Activated CD4-positive, alpha-beta T cell treated with anti-CD3 and anti-CD28 coated beads, Interleukin-2, amount 10 ng/mL, durations not matched to agents 7 days and 5 days (primary cell): ENCODE measurements at regions not wholly inside any gene's neighbourhood (a gene's known extent, or its start where the extent isn't known, plus 50 kb on each side); places are given as distances from the start of the nearest gene placed in this dataset.

Experiments
- CTCF ChIA-PET: fragments of 350-600 bp; sonication (Branson Sonifier 250); formaldehyde crosslinking; loops from one replicate; lab custom pipeline; 2021; ENCODE audit warnings: antibody characterized with exemption; lab: Charles Lee
- POLR2A ChIA-PET: fragments of 350-600 bp; sonication (Branson Sonifier 250); formaldehyde crosslinking; loops from one replicate; lab custom pipeline; 2021; ENCODE audit warnings: antibody characterized with exemption; lab: Charles Lee
- DNase-seq: peaks from one replicate; pipeline ENCODE4 v3.0.0-alpha.2; 2020
- H3K27ac Mint-ChIP-seq: one replicate; pipeline ENCODE4 v1.8.0; 2021; ENCODE audit warnings: mild to moderate bottlenecking, moderate library complexity, mixed read lengths
- H3K27me3 Mint-ChIP-seq: one replicate; pipeline ENCODE4 v1.8.0; 2021; ENCODE audit warnings: mixed read lengths
- H3K36me3 Mint-ChIP-seq: one replicate; pipeline ENCODE4 v1.8.0; 2021; ENCODE audit warnings: low read depth, mixed read lengths
- H3K4me1 Mint-ChIP-seq: one replicate; pipeline ENCODE4 v1.8.0; 2021; ENCODE audit warnings: mixed read lengths
- H3K4me3 Mint-ChIP-seq: one replicate; pipeline ENCODE4 v1.8.0; 2021; ENCODE audit warnings: mild to moderate bottlenecking, moderate library complexity, mixed read lengths
- H3K9me3 Mint-ChIP-seq: one replicate; pipeline ENCODE4 v1.8.0; 2021; ENCODE audit warnings: mixed read lengths

DNA sequence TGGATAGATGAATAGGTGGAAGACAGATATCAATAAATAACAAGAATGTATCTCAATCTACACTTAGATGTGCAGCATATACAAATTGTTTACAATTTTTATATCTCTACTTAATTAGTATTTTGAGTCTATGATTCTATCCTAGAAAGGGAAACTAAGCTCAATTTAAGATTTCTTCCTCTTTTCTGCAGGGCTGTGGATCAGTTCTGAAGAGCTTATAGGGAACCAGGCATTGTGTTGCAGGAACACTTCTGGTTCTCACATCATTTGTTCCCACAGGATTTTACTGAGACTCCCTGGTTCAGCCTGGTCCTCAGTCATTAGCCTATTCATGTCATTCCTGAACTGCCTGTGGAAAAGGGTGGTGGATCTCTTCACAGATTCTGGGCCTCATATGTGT, 105.8 kb downstream of the TNFSF18 start:
- H3K9me3 Mint-ChIP-seq = peaks cover 10% of the 10 kb centered on the region
- no peak for DNase-seq
- H3K27me3 Mint-ChIP-seq = peaks cover 7% of the 10 kb centered on the region
- no peak overlapping the region for H3K27ac Mint-ChIP-seq
- POLR2A ChIA-PET = interaction anchor here (0.6 kb wide), 1 partner anchor 13 kb away, joined by 3 read pairs; no protein-coding TSS in a partner anchor
- H3K36me3 Mint-ChIP-seq = no peaks in the 10 kb centered on the region
- H3K4me1 Mint-ChIP-seq = peaks cover 13% of the 10 kb centered on the region
- CTCF ChIA-PET = interaction anchor here (1.3 kb wide), 1 partner anchor 9 kb away, joined by 3 read pairs; no protein-coding TSS in a partner anchor
- no peak overlapping the region for H3K4me3 Mint-ChIP-seq

DNA sequence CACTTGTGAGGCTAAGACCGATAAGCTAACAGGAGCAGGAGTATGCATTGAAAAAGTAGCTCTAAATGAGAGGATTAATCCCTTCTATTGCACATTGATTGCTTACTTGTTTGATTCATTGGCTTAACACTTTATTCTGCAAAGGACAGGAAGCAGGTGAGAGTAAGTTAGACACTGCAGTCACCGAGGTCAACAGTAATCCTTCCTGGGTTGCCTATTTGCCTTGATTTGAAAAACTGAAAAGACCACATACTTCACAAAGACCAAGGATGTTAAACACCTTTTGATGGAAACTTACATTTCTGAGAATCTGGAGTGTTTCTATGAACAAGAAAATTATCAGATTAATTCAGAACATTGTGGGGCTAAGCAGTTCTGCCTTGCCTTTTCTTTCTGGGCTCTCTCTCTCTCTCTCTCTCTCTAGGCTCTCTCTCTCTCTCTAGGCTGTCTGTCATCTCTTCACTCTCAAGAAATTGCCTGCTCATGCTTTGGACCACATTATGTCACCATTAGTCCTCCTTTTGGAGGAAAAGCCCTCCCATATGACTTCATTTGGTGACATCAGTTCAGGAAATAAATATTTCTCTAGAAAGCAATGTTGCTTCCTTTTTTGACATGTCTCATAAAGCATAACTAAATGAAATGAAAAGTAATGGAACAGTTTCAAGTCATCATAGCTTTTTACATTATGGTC, 103.8 kb downstream of the TNFSF18 start:
- Mint-ChIP-seq H3K27ac (no peak overlapping the region), H3K9me3 (peaks cover 10% of the 10 kb centered on the region), H3K4me3 (no peak overlapping the region), H3K36me3 (no peaks in the 10 kb centered on the region), H3K27me3 (peaks cover 8% of the 10 kb centered on the region), H3K4me1 (peaks cover 13% of the 10 kb centered on the region)
- CTCF ChIA-PET = interaction anchor here (0.6 kb wide), 1 partner anchor 137 kb away, joined by 5 read pairs; no protein-coding TSS in a partner anchor
- DNase-seq = no peak
- POLR2A ChIA-PET = no interaction called here

DNA sequence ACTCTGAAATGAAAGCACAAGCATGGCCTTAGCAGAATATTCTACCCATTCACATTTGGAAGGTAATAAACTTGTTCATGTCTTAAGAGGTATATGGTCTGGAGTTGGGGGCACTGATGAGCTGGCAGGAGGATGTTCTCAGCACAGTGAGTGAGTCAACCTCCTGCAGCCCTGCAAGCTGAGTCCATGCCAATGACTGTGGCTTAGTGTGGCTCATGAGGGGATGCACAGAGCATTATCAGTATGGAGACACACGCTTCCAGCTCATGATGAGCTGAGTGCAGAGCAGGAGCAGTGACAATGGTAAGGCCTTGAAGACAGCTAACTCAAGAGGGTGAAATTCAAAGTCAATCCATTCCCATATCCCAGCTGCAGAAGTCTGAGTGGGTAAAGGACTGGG, 102.3 kb downstream of the TNFSF18 start:
- POLR2A ChIA-PET = no interaction called here
- Mint-ChIP-seq H3K4me1 (peaks cover 13% of the 10 kb centered on the region), H3K27me3 (peaks cover 16% of the 10 kb centered on the region), H3K36me3 (no peaks in the 10 kb centered on the region), H3K9me3 (peaks cover 2% of the 10 kb centered on the region), H3K4me3 (no peak overlapping the region), H3K27ac (no peak overlapping the region)
- CTCF ChIA-PET = interaction anchor here (0.6 kb wide), 1 partner anchor 82 kb away, joined by 5 read pairs; no protein-coding TSS in a partner anchor
- no peak for DNase-seq

DNA sequence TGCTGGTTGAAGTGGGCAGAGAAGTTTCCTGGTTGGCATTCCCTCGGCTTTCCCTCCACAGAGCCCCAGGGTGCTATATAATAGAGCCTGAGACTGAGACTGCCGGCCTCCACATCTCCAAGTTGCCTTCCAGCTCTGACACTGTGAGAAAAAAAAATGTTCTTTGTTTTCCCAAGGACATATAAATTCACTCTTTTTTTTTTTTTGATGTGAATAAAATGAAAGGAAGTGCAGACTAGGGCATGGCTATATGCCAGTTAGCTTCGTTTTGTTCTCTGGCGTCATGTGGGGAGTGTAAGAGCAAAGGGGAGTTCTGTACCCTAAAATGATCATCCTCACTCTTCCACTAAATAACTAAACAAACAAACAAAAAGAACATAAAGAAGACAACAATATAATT, 101.6 kb downstream of the TNFSF18 start:
- CTCF ChIA-PET = interaction anchor here (0.6 kb wide), 1 partner anchor 82 kb away, joined by 5 read pairs; no protein-coding TSS in a partner anchor
- DNase-seq = no peak
- peaks cover 16% of the 10 kb centered on the region for H3K27me3 Mint-ChIP-seq
- no peaks in the 10 kb centered on the region for H3K36me3 Mint-ChIP-seq
- H3K27ac Mint-ChIP-seq = no peak overlapping the region
- peaks cover 13% of the 10 kb centered on the region for H3K4me1 Mint-ChIP-seq
- no peak overlapping the region for H3K4me3 Mint-ChIP-seq
- H3K9me3 Mint-ChIP-seq = no peaks in the 10 kb centered on the region
- POLR2A ChIA-PET = no interaction called here

DNA sequence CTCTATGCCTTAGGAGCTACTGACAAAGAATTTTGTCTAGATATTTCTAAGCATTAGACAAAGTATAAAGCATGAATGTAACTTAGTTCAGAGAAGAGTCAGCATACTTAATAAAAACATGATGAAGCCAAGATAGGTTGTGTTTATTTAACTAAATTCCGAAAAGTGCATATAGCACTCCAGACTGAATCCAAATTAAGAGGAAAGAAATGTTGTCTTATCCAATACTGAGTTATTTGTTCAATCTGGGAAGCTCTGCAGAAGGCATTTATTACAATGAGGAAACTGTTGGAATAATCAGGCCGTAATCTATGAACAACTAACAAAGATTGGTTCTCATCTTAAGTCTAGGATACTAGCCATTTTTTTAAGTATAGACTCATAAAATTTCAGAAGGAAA, 100.2 kb downstream of the TNFSF18 start:
- ChIA-PET POLR2A (no interaction called here), CTCF (interaction anchor here (0.6 to 1.2 kb wide), 2 partner anchors 13 to 38 kb away, joined by 3 to 5 read pairs; no protein-coding TSS in a partner anchor)
- no peak for DNase-seq
- no peaks in the 10 kb centered on the region for H3K9me3 Mint-ChIP-seq
- H3K27ac Mint-ChIP-seq = no peak overlapping the region
- peaks cover 13% of the 10 kb centered on the region for H3K4me1 Mint-ChIP-seq
- no peaks in the 10 kb centered on the region for H3K36me3 Mint-ChIP-seq
- no peak overlapping the region for H3K4me3 Mint-ChIP-seq
- H3K27me3 Mint-ChIP-seq = peaks cover 13% of the 10 kb centered on the region

DNA sequence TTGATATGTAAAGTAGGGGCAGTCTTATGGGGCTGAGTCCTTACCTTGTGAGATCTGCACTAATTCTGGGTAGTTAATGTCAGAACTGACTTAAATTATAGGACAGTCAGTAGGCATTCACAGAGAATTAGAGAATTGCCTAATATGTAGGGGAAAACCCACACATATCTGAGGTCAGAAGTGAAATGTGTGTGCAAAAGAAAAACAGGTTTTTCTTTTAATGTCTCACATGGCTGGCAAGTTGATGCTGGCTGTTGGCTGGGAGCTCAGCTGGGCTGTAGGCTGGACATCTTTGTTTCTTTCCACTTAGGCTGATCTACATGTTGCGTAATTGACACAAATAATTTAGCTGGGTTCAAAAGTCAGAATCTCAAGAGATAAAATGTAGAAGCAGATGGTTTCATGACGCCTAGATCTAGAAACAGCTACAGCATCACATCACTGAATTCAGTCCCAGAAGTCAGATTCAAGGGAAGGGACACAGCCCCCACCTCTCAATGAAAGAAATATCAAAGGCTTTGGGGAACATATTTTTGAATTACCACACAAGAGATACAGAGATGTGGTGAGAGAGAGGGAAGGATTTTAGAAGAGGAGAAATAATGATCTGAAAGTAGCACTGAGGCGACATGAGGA, 98.9 kb downstream of the TNFSF18 start:
- Mint-ChIP-seq H3K27me3 (peaks cover 15% of the 10 kb centered on the region), H3K9me3 (no peaks in the 10 kb centered on the region), H3K36me3 (no peaks in the 10 kb centered on the region), H3K4me1 (peaks cover 11% of the 10 kb centered on the region), H3K27ac (no peak overlapping the region), H3K4me3 (no peak overlapping the region)
- CTCF ChIA-PET = no interaction called here
- DNase-seq = no peak
- POLR2A ChIA-PET = no interaction called here

DNA sequence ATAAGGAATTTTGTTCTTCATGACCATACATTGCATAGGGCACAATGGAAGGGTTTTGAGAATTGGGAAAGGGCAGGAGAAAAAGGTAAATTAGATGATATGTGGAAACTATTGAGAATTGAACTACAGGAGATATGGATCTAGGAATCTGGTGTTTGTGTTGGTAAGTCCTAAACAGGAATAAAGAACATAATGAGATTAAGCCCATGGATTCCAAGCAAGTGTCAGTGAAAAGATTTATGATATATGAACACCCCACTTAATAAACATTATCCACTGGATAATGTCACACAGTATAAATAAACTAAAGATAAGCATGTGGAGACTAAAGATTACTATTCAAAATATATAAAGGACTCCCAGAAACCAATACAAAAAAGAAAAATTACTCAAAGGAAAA, 98.2 kb downstream of the TNFSF18 start:
- ChIA-PET POLR2A (no interaction called here), CTCF (no interaction called here)
- Mint-ChIP-seq H3K27ac (no peak overlapping the region), H3K4me3 (no peak overlapping the region), H3K4me1 (peaks cover 4% of the 10 kb centered on the region), H3K27me3 (peaks cover 20% of the 10 kb centered on the region), H3K36me3 (no peaks in the 10 kb centered on the region), H3K9me3 (no peaks in the 10 kb centered on the region)
- no peak for DNase-seq

DNA sequence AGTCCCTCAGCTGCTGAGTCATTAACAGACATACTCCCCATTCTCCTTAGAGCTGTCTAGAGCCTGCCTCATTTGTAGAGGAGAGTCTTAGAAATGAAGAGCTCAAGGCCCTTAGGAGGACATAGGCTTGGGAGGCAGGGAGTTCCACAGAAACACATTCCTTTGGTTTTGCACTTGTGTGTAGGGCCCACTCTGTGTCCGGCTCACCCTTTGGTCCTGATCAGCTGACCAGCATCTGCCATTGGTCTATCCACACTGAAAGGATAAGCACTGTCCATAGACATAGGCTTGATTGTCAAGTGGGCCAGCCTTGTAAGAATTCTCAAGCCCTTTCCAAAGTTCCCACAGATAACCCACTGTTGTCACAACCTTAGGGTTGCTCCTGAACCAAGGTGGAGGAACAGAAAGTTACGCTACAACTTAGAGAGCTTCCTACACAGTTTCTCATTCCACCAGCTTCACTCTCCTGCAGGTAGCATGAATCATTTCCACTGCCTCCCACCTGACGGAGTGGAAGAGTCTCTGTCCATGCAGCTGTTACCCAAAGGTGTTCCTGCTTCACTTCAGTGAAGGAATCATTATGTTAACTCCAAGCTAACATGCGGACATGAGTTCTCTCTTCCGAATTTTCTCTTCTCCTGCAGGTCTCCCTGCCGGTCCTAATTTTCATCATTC, 96.1 kb downstream of the TNFSF18 start:
- H3K27me3 Mint-ChIP-seq = peaks cover 20% of the 10 kb centered on the region
- CTCF ChIA-PET = interaction anchor here (0.9 to 1.1 kb wide), 2 partner anchors 10 to 19 kb away, joined by 3 to 6 read pairs; no protein-coding TSS in a partner anchor
- DNase-seq = no peak
- H3K27ac Mint-ChIP-seq = no peak overlapping the region
- no peaks in the 10 kb centered on the region for H3K36me3 Mint-ChIP-seq
- POLR2A ChIA-PET = no interaction called here
- H3K4me1 Mint-ChIP-seq = no peaks in the 10 kb centered on the region
- no peak overlapping the region for H3K4me3 Mint-ChIP-seq
- H3K9me3 Mint-ChIP-seq = no peaks in the 10 kb centered on the region

DNA sequence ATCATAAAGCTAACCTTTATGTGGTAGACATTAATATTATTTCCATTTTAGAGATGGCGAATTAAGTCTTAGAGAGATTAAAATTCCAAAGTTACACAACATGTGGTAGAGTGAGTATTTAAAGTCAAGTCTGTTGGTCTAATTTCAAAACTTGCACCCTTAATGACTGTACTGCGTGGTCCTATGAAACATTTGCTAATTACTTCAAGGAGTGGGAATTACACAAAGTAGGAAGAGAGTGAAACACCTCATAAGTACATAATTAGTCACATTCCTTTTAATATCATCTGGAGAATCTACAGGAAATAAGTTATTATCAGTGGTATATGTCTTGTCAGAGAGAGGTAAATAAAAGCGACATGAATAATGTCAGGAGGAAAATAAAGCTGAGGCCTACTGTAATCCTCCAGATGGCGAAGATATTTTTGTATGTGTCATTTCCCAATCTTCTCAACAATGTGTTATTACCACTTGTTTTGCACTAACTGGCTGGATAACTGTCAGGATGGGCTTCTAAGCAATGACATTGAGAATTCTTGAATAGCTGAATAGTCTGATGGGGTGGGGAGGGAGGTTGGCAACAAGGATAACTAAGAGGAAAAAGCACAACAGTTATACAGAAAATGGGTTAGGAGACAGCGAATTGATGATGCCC, 95.5 kb downstream of the TNFSF18 start:
- no peak overlapping the region for H3K27ac Mint-ChIP-seq
- H3K4me3 Mint-ChIP-seq = no peak overlapping the region
- peaks cover 25% of the 10 kb centered on the region for H3K27me3 Mint-ChIP-seq
- DNase-seq = no peak
- no peaks in the 10 kb centered on the region for H3K36me3 Mint-ChIP-seq
- H3K4me1 Mint-ChIP-seq = no peaks in the 10 kb centered on the region
- ChIA-PET CTCF (interaction anchor here (0.9 kb wide), 1 partner anchor 19 kb away, joined by 6 read pairs; no protein-coding TSS in a partner anchor), POLR2A (no interaction called here)
- no peaks in the 10 kb centered on the region for H3K9me3 Mint-ChIP-seq

DNA sequence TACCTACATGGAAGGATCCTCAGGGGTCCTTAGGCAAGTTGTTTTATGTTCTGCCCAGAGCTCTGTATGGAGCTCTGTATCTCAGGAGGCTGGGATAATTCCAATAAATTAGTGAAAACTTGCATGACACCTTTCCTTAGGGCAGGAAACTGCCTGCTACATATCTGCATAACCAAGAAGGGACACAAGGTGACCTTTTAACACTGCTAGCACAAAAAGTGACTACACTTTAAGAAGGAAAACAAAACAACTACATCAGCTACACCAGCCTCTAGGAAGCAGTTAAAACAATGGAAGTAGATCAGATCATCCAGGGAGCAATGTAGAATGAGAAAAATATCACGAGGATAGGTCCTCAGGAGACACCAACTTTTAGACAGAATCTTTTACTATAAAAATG, 93.9 kb downstream of the TNFSF18 start:
- H3K9me3 Mint-ChIP-seq = peaks cover 2% of the 10 kb centered on the region
- CTCF ChIA-PET = no interaction called here
- H3K4me3 Mint-ChIP-seq = no peak overlapping the region
- H3K4me1 Mint-ChIP-seq = no peaks in the 10 kb centered on the region
- no peak overlapping the region for H3K27ac Mint-ChIP-seq
- peaks cover 29% of the 10 kb centered on the region for H3K27me3 Mint-ChIP-seq
- H3K36me3 Mint-ChIP-seq = no peaks in the 10 kb centered on the region
- no peak for DNase-seq
- POLR2A ChIA-PET = no interaction called here

DNA sequence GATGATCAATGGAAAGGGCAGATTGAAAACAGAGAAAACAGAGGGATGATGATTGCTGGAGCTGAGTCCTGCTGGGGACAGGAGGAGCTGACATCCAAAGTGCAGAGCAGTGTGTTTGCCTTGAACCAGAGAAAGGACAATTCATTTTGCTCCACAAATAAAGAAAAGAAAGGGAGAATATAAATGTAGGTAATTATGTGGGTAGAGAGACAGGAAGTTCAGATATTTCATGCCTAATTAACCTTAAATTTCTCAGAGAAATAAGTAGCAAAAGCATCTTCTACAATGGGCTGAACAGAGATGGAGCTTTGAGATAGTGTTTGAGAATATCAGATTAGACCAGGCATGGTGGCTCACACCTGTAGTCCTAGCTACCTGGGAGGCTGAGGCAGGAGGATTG, 93.2 kb downstream of the TNFSF18 start:
- POLR2A ChIA-PET = no interaction called here
- DNase-seq = no peak
- H3K4me1 Mint-ChIP-seq = no peaks in the 10 kb centered on the region
- peaks cover 3% of the 10 kb centered on the region for H3K9me3 Mint-ChIP-seq
- H3K27ac Mint-ChIP-seq = no peak overlapping the region
- peaks cover 28% of the 10 kb centered on the region for H3K27me3 Mint-ChIP-seq
- CTCF ChIA-PET = no interaction called here
- H3K36me3 Mint-ChIP-seq = no peaks in the 10 kb centered on the region
- H3K4me3 Mint-ChIP-seq = no peak overlapping the region

DNA sequence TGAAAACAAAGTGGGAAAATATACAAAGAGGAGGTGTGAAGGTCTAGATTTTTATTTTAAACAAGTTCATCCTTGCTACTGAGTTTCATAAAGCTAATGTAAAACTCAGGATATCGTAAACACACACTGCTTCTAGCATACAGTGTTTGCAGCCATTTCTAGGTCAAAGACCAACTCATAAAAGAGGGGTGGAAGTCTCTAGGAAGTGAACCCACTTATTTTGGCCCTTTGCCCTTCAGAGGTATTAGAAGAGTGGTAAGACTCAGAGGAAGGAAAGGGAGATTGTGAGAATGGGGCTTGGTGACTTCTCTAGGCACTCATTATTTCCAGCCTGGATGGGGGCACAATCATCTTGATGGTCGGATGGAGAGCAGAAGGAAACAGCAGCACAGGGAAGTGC, 91.2 kb downstream of the TNFSF18 start:
- POLR2A ChIA-PET = no interaction called here
- Mint-ChIP-seq H3K4me1 (no peaks in the 10 kb centered on the region), H3K27ac (no peak overlapping the region), H3K9me3 (peaks cover 5% of the 10 kb centered on the region), H3K4me3 (no peak overlapping the region), H3K27me3 (peaks cover 27% of the 10 kb centered on the region), H3K36me3 (no peaks in the 10 kb centered on the region)
- CTCF ChIA-PET = no interaction called here
- no peak for DNase-seq
